MM.1S (cell line): ENCODE measurements at regions not wholly inside any gene's neighbourhood (a gene's known extent, or its start where the extent isn't known, plus 50 kb on each side); places are given as distances from the start of the nearest gene placed in this dataset.

Experiments used
- DNase-seq: peaks from one replicate; pipeline ENCODE4 v3.0.0-alpha.2; 2015
- H2AFZ ChIP-seq: fragments of 300-600 bp; sonication (generic); 2 replicates; pipeline ENCODE4 v1.6.0; 2016; ENCODE audit warnings: antibody characterized with exemption, low read length
- H3F3A ChIP-seq: fragments of 300-600 bp; sonication (generic); 2 replicates; pipeline ENCODE4 v1.6.1; 2016; ENCODE audit warnings: mild to moderate bottlenecking, antibody characterized with exemption, low read length, moderate library complexity, mixed read lengths; ENCODE audit not compliant: insufficient read depth
- H3K27ac ChIP-seq: fragments of 300-600 bp; sonication (generic); 2 replicates; pipeline ENCODE4 v1.5.1; 2016; ENCODE audit warnings: mild to moderate bottlenecking, low read length
- H3K27me3 ChIP-seq: fragments of 300-600 bp; sonication (generic); replicated peaks from 2 replicates; pipeline ENCODE4 v1.6.0; 2016; ENCODE audit warnings: low read length; ENCODE audit not compliant: insufficient read depth
- H3K36me3 ChIP-seq: fragments of 300-600 bp; sonication (generic); replicated peaks from 2 replicates; pipeline ENCODE4 v1.6.1; 2016; ENCODE audit warnings: mild to moderate bottlenecking, low read length, mixed read lengths; ENCODE audit not compliant: insufficient read depth
- H3K4me1 ChIP-seq: fragments of 300-600 bp; sonication (generic); 2 replicates; pipeline ENCODE4 v1.6.1; 2016; ENCODE audit warnings: low read length, mixed read lengths
- H3K4me2 ChIP-seq: fragments of 300-600 bp; sonication (generic); 2 replicates; pipeline ENCODE4 v1.6.0; 2016; ENCODE audit warnings: low read depth, low read length
- H3K4me3 ChIP-seq: fragments of 300-600 bp; sonication (generic); 2 replicates; pipeline ENCODE4 v1.5.1; 2016; ENCODE audit warnings: low read length, mixed read lengths
- H3K79me2 ChIP-seq: fragments of 300-600 bp; sonication (generic); 2 replicates; pipeline ENCODE4 v1.6.1; 2016; ENCODE audit warnings: mixed run types, low read length, mixed read lengths
- H3K9ac ChIP-seq: fragments of 300-600 bp; sonication (generic); 2 replicates; pipeline ENCODE4 v1.6.1; 2016; ENCODE audit warnings: low read length, mixed read lengths
- H3K9me2 ChIP-seq: fragments of 300-600 bp; sonication (generic); replicated peaks from 2 replicates; pipeline ENCODE4 v1.6.1; 2016; ENCODE audit warnings: mild to moderate bottlenecking, low read length, mixed read lengths; ENCODE audit not compliant: insufficient read depth
- H3K9me3 ChIP-seq: fragments of 300-600 bp; sonication (generic); replicated peaks from 2 replicates; pipeline ENCODE4 v1.6.1; 2016; ENCODE audit warnings: mild to moderate bottlenecking, low read length, mixed read lengths; ENCODE audit not compliant: insufficient read depth
- H4K20me1 ChIP-seq: fragments of 300-600 bp; sonication (generic); 2 replicates; pipeline ENCODE4 v1.6.1; 2016; ENCODE audit warnings: mild to moderate bottlenecking, low read length, moderate library complexity, mixed read lengths; ENCODE audit not compliant: insufficient read depth
- CTCF ChIP-seq: fragments of 300-600 bp; sonication (generic); IDR thresholded peaks from 2 replicates; pipeline ENCODE4 v1.5.1; 2016; ENCODE audit warnings: antibody characterized with exemption, low read length, mixed read lengths
- EZH2 ChIP-seq: fragments of 300-600 bp; sonication (generic); optimal IDR thresholded peaks from 2 replicates; pipeline ENCODE3; 2017; ENCODE audit warnings: low read depth, mild to moderate bottlenecking, antibody characterized with exemption, low read length, mixed read lengths
- EZH2phosphoT487 ChIP-seq: fragments of 300-600 bp; sonication (generic); IDR thresholded peaks from 2 replicates; pipeline ENCODE4 v1.6.1; 2018; ENCODE audit warnings: antibody characterized with exemption, low read length

GRCh38 chr10:78886129-78886528, 182.6 kb upstream of the ZMIZ1 start:
- H3F3A ChIP-seq = no peaks in the 10 kb centered on the region
- H3K9ac ChIP-seq = no peak overlapping the region
- no peak overlapping the region for H3K27ac ChIP-seq
- H2AFZ ChIP-seq = no peak overlapping the region
- no peak for DNase-seq
- H3K9me3 ChIP-seq = no peaks in the 10 kb centered on the region
- no peaks in the 10 kb centered on the region for H3K27me3 ChIP-seq
- H3K4me2 ChIP-seq = no peak overlapping the region
- TF ChIP-seq CTCF (no peak), EZH2phosphoT487 (no peak), EZH2 (no peak)
- no peaks in the 10 kb centered on the region for H3K79me2 ChIP-seq
- H3K9me2 ChIP-seq = no peaks in the 10 kb centered on the region
- no peaks in the 10 kb centered on the region for H3K4me1 ChIP-seq
- H4K20me1 ChIP-seq = no peaks in the 10 kb centered on the region
- H3K36me3 ChIP-seq = no peaks in the 10 kb centered on the region
- H3K4me3 ChIP-seq = no peak overlapping the region

GRCh38 chr10:78889536-78890063, 179.2 kb upstream of the ZMIZ1 start:
- H3K4me3 ChIP-seq = no peak overlapping the region
- H3K9me2 ChIP-seq = no peaks in the 10 kb centered on the region
- DNase-seq = no peak
- H3K27ac ChIP-seq = no peak overlapping the region
- no peaks in the 10 kb centered on the region for H3K79me2 ChIP-seq
- H2AFZ ChIP-seq = no peak overlapping the region
- H3K4me2 ChIP-seq = no peak overlapping the region
- no peaks in the 10 kb centered on the region for H3K4me1 ChIP-seq
- no peaks in the 10 kb centered on the region for H3F3A ChIP-seq
- no peaks in the 10 kb centered on the region for H3K9me3 ChIP-seq
- TF ChIP-seq EZH2phosphoT487 (no peak), EZH2 (no peak), CTCF (no peak)
- H3K9ac ChIP-seq = no peak overlapping the region
- H3K27me3 ChIP-seq = no peaks in the 10 kb centered on the region
- H4K20me1 ChIP-seq = no peaks in the 10 kb centered on the region
- no peaks in the 10 kb centered on the region for H3K36me3 ChIP-seq

- Histone ChIP-seq H4K20me1 (no peaks in the 10 kb centered on the region), H3K9me2 (no peaks in the 10 kb centered on the region), H3K27ac (no peak overlapping the region), H3K4me3 (no peak overlapping the region), H3F3A (no peaks in the 10 kb centered on the region), H3K79me2 (no peaks in the 10 kb centered on the region), H3K4me1 (no peaks in the 10 kb centered on the region), H3K9me3 (no peaks in the 10 kb centered on the region), H3K36me3 (no peaks in the 10 kb centered on the region), H3K27me3 (no peaks in the 10 kb centered on the region), H3K4me2 (no peak overlapping the region), H3K9ac (no peak overlapping the region), H2AFZ (no peak overlapping the region)
- TF ChIP-seq EZH2phosphoT487 = no peak
- TF ChIP-seq EZH2 = no peak
- TF ChIP-seq CTCF = no peak
- no peak for DNase-seq
Observed at GRCh38 chr10:78890506-78890905, 178.3 kb upstream of the ZMIZ1 start.
